GM23248 (cell line): ENCODE measurements at regions not wholly inside any gene's neighbourhood (a gene's known extent, or its start where the extent isn't known, plus 50 kb on each side); places are given as distances from the start of the nearest gene placed in this dataset.

Experiments used
- DNase-seq: peaks from one replicate; pipeline ENCODE4 v3.0.0-alpha.2; 2015
- H2AFZ ChIP-seq: fragments of 200-600 bp; sonication (generic); 2 replicates; pipeline ENCODE4 v1.6.1; 2016; ENCODE audit warnings: antibody characterized with exemption
- H3F3A ChIP-seq: fragments of 200-600 bp; sonication (generic); 2 replicates; pipeline ENCODE4 v1.6.1; 2016; ENCODE audit warnings: mild to moderate bottlenecking, antibody characterized with exemption, mixed run types; ENCODE audit not compliant: insufficient read depth
- H3K27ac ChIP-seq: fragments of 200-600 bp; sonication (generic); 2 replicates; pipeline ENCODE4 v1.5.1; 2016; ENCODE audit warnings: mild to moderate bottlenecking
- H3K27me3 ChIP-seq: fragments of 200-600 bp; sonication (generic); replicated peaks from 2 replicates; pipeline ENCODE4 v1.6.1; 2016; ENCODE audit warnings: mild to moderate bottlenecking; ENCODE audit not compliant: insufficient read depth
- H3K36me3 ChIP-seq: fragments of 200-600 bp; sonication (generic); 2 replicates; pipeline ENCODE4 v1.6.1; 2016; ENCODE audit warnings: low read depth, mild to moderate bottlenecking
- H3K4me1 ChIP-seq: fragments of 200-600 bp; sonication (generic); 2 replicates; pipeline ENCODE4 v1.6.1; 2016; ENCODE audit warnings: mild to moderate bottlenecking; ENCODE audit not compliant: insufficient read depth
- H3K4me2 ChIP-seq: fragments of 200-600 bp; sonication (generic); one replicate; pipeline ENCODE4 v1.6.1; 2016; ENCODE audit warnings: mild to moderate bottlenecking; ENCODE audit not compliant: unreplicated experiment
- H3K4me3 ChIP-seq: fragments of 200-600 bp; sonication (generic); 2 replicates; pipeline ENCODE4 v1.5.1; 2016; ENCODE audit warnings: mild to moderate bottlenecking
- H3K79me2 ChIP-seq: fragments of 200-600 bp; sonication (generic); 2 replicates; pipeline ENCODE4 v1.6.1; 2016; ENCODE audit warnings: mild to moderate bottlenecking; ENCODE audit not compliant: insufficient read depth
- H3K9ac ChIP-seq: fragments of 200-600 bp; sonication (generic); 2 replicates; pipeline ENCODE4 v1.6.1; 2016; ENCODE audit warnings: mild to moderate bottlenecking
- H3K9me2 ChIP-seq: fragments of 200-600 bp; sonication (generic); 2 replicates; pipeline ENCODE4 v1.6.1; 2016; ENCODE audit warnings: mixed run types, mild to moderate bottlenecking, moderate library complexity; ENCODE audit not compliant: insufficient read depth
- H3K9me3 ChIP-seq: fragments of 200-600 bp; sonication (generic); one replicate; pipeline ENCODE4 v1.6.1; 2017; ENCODE audit warnings: low read depth
- H4K20me1 ChIP-seq: fragments of 200-600 bp; sonication (generic); 2 replicates; pipeline ENCODE4 v1.6.0; 2016; ENCODE audit not compliant: insufficient read depth
- EZH2 ChIP-seq: fragments of 200-600 bp; sonication (generic); IDR thresholded peaks from 2 replicates; pipeline ENCODE4 v1.6.1; 2018; ENCODE audit warnings: antibody characterized with exemption, mild to moderate bottlenecking; ENCODE audit not compliant: insufficient read depth, poor library complexity, severe bottlenecking
- EZH2phosphoT487 ChIP-seq: fragments of 200-600 bp; sonication (generic); IDR thresholded peaks from 2 replicates; pipeline ENCODE4 v1.6.1; 2018; ENCODE audit warnings: antibody characterized with exemption, moderate library complexity, mild to moderate bottlenecking, low read depth; ENCODE audit not compliant: insufficient read depth
- WGBS, 2 experiments: methylation state at CpG; one replicate each; pipeline ENCODE4 v1.1.6; 2015 to 2017; ENCODE audit warnings: low lambda C conversion rate in 2 of 2, low coverage in 1 of 2; ENCODE audit errors: missing lambda C conversion rate in 2 of 2; 5-methylcytosine and 5-hydroxymethylcytosine counted together
- in situ Hi-C: fragments of 300-500 bp; cut with MboI; formaldehyde crosslinking; loops from 2 replicates; pipeline ENCODE4 v1.15.0; 2020

DNA sequence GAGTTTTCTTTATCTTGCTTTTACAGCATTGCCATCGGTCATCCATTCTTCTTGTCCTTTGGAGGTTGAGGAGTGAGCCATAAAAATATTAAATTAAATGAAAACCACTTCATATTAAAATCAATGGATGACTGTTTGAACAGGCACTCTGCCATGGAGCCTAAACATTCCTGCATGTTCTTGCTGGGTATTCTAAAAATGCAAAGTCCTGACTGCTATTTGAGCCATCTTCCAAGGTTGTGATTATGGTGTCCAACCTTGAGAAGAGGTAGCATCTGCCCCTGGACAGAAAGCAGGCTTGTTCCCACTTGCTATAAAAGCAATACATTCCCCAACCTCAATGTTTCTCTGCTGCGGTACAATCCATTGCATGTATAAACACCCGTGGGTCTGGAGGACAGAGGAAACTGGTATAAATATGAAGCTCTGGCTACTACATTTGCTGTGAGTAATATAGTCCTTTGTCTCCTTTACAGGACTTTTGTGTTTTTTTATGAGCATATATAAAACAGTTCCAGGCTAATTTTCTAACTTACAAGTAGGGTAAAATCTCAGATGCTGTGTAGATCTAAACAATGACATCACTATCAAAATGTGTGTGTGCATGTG lies 70.9 kb upstream of the FAT4 start:
- peak; percentile 3 for DNase-seq
- no peak overlapping the region for H3K4me3 ChIP-seq
- TF ChIP-seq EZH2phosphoT487 (no peak), EZH2 (no peak)
- no peaks in the 10 kb centered on the region for H3K36me3 ChIP-seq
- H3K4me1 ChIP-seq = peaks cover 6% of the 10 kb centered on the region; the same call in 1 of the 2 replicates
- no peak overlapping the region for H3K4me2 ChIP-seq
- no peaks in the 10 kb centered on the region for H3F3A ChIP-seq
- H3K9me2 ChIP-seq = no peaks in the 10 kb centered on the region
- H4K20me1 ChIP-seq = no peaks in the 10 kb centered on the region
- no peak overlapping the region for H3K9ac ChIP-seq
- H2AFZ ChIP-seq = peak overlapping the region; percentile 40
- H3K27me3 ChIP-seq = no peaks in the 10 kb centered on the region
- WGBS, 2 experiments = 58 to 62% methylated on average over 3 of the region's 3 CpGs
- in situ Hi-C loops = no loop called here
- H3K79me2 ChIP-seq = no peaks in the 10 kb centered on the region
- H3K9me3 ChIP-seq = no peaks in the 10 kb centered on the region
- H3K27ac ChIP-seq = no peak overlapping the region

DNA sequence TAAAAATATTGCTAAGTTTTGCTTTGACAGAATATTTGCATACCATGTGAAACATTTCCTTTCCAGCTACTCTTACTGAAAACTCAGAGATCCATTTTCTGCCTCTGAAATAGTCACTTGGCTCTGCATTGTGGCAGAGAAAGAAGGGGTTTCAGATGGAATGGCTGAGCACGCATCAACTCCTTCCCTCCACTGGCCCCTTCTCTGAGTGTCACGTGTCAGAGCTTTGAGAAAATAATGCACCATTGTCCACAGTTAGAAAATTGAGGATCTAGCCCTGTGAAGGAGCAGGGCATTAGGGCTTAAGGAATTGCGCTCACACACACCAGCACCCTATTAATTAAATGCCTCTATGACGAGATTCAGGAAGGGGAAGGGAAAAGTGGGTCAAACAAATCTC lies 78.8 kb upstream of the FAT4 start:
- in situ Hi-C loops = no loop called here
- Histone ChIP-seq H3K9me3 (no peaks in the 10 kb centered on the region), H2AFZ (no peak overlapping the region), H4K20me1 (no peaks in the 10 kb centered on the region), H3K27me3 (no peaks in the 10 kb centered on the region), H3K9ac (no peak overlapping the region), H3K79me2 (no peaks in the 10 kb centered on the region), H3F3A (no peaks in the 10 kb centered on the region), H3K4me3 (no peak overlapping the region), H3K9me2 (no peaks in the 10 kb centered on the region), H3K36me3 (no peaks in the 10 kb centered on the region), H3K4me1 (no peaks in the 10 kb centered on the region), H3K4me2 (no peak overlapping the region), H3K27ac (no peak overlapping the region)
- no peak for DNase-seq
- 82% methylated on average over 4 of the region's 4 CpGs for WGBS, 2 experiments
- TF ChIP-seq EZH2phosphoT487 (no peak), EZH2 (no peak)

DNA sequence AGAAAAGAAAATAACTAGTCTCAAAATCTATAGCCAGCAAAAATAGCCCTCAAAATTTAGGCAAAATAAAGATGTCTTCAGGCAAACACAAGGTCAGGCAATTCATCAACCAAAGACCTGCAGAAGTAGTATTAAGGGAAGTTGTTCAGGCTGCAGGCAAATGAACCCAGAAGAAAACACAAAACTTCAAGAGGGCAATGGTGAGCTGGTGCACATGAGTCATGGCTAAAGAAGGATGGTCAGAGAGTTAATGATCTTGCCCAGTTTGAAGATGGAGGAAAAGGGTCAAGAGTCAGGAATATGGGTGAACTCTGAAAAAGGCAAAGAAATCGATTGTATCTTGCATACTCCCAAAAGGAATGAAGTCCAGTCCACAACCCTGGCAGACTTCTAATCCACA lies 83.1 kb upstream of the FAT4 start:
- H3K4me2 ChIP-seq = no peak overlapping the region
- H3K27me3 ChIP-seq = no peaks in the 10 kb centered on the region
- no peak overlapping the region for H3K4me3 ChIP-seq
- H2AFZ ChIP-seq = no peak overlapping the region
- H4K20me1 ChIP-seq = no peaks in the 10 kb centered on the region
- no peak overlapping the region for H3K9ac ChIP-seq
- no peaks in the 10 kb centered on the region for H3K79me2 ChIP-seq
- H3K9me2 ChIP-seq = no peaks in the 10 kb centered on the region
- H3K27ac ChIP-seq = no peak overlapping the region
- no peaks in the 10 kb centered on the region for H3K4me1 ChIP-seq
- WGBS, 2 experiments = 85 to 86% methylated on average over 1 of the region's 1 CpG
- in situ Hi-C loops = no loop called here
- H3K9me3 ChIP-seq = no peaks in the 10 kb centered on the region
- no peaks in the 10 kb centered on the region for H3F3A ChIP-seq
- TF ChIP-seq EZH2phosphoT487 (no peak), EZH2 (no peak)
- DNase-seq = peak; percentile 2
- no peaks in the 10 kb centered on the region for H3K36me3 ChIP-seq

DNA sequence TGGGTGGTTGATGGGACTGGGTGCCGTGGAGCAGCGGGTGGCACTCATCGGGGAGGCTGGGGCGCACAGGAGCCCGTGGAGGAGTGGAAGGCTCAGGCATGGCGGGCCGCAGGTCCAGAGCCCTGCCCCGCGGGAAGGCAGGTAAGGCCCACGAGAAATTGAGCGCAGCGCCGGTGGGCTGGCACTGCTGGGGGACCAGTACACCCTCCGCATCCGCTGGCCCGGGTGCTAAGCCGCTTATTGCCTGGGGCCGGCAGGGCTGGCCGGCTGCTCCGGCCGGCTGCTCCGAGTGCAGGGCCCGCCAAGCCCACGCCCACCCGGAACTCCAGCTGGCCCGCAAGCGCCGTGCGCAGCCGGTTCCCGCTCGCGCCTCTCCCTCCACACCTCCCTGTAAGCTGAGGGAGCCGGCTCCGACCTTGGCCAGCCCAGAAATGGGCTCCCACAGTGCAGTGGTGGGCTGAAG lies 85.1 kb upstream of the FAT4 start:
- Histone ChIP-seq H3K9me2 (no peaks in the 10 kb centered on the region), H3K9me3 (no peaks in the 10 kb centered on the region), H3K4me1 (no peaks in the 10 kb centered on the region), H3K36me3 (no peaks in the 10 kb centered on the region), H3K4me2 (no peak overlapping the region), H4K20me1 (no peaks in the 10 kb centered on the region), H3K27ac (no peak overlapping the region), H3K4me3 (no peak overlapping the region), H2AFZ (no peak overlapping the region), H3K79me2 (no peaks in the 10 kb centered on the region), H3K9ac (no peak overlapping the region), H3F3A (no peaks in the 10 kb centered on the region), H3K27me3 (no peaks in the 10 kb centered on the region)
- in situ Hi-C loops = no loop called here
- 92 to 95% methylated on average over 22 to 24 of the region's 35 CpGs for WGBS, 2 experiments
- no peak for DNase-seq
- TF ChIP-seq EZH2 (no peak), EZH2phosphoT487 (no peak)
